NCI-H526 (cell line): ENCODE measurements at regions not wholly inside any gene's neighbourhood (a gene's known extent, or its start where the extent isn't known, plus 50 kb on each side); places are given as distances from the start of the nearest gene placed in this dataset.
"Not testable (repeated sequence)": the region's sequence is repeated elsewhere in the genome, so short reads cannot be mapped to it uniquely, and the experiment has no call there.

Source experiments
- DNase-seq, 2 experiments: peaks; one replicate each; lab custom pipeline; 2025; lab: John Stamatoyannopoulos, UW

- DNase-seq, result no peak
Measured at GRCh38 chr4:124105212-124105611, 607.3 kb downstream of the ANKRD50 start.

DNA sequence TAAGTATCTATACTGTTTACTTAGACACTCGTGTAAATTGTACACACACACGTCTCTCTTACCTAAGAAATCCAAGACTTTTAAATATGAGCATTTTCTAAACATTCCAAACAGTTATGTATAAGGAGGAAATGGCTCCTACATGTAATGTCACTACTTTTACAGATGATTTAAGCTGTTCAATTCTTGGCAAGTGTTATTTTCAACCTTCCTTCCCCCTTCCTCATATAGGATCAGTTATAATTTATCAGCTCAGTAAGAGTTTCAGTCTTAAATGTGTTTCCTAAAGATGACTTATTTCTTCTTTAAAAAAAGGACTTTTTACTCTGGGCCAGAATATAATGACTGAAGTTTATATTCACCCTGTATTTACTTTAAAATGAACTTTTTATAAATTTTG lies 601.1 kb downstream of the ANKRD50 start:
- no peak for DNase-seq

DNA sequence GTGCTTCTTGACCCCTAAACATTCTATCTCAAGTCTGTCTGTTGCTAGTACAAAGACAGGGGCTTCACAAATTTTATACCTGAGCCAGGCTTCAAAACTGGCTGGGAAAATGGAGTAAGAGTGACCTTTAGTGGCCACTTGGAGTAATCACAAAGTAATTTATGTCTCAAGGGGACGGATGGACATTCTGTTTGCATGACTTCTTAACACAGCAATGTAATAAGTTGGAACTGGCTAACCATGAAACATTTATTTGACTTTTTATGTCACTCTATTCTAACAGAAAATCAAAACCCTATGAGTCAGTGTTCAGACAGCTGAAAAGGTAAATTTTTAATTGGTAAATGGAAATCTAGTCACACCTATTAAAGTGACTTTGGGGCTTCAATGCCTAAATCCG lies 600.6 kb downstream of the ANKRD50 start:
- DNase-seq, result peak; percentile 54 to 71

DNA sequence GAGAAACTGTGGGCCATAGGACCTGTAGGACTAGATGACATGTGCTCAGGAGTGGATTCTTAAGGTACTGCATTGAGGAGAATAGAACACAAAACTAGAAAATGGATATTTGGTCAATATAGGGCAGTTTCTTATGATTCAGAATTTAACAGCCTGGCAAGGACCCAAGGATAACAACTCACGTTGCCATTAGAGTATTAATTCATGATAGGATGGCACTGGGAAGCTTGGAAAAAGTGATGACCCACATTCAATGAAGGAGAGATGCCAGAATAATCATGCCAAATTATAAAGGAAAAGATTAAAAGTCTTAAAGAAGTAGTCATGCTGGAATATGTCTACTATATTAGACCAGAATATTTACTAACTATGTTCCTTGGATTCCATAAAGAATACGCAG lies 594.5 kb downstream of the ANKRD50 start:
- no peak for DNase-seq

DNA sequence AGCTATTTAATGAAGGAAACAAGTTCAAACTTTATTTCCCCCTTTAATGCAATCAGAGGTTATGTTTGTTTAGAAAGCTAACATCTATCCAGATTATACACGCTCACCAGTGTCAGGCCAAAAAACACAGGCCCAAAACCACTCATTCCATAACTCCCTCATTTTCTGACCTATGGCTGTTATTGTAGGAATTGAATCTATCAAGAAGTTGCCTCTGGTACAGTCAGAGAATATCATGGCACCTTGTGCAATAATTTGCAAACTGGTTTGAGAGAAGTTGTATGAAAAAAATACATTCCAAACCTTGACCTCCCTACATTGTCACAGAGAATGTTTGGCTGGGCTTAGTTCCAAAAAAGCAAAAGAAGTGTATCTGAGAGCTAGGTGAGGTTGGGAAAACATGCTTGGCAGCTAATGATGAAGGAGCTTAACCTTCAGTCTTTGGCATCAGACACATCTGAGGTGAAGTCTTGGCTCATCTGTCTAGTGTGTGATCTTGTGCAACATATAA lies 591.0 kb downstream of the ANKRD50 start:
- no peak for DNase-seq

GRCh38 chr4:124123181-124123580 lies 589.4 kb downstream of the ANKRD50 start:
- DNase-seq, result no peak

DNA sequence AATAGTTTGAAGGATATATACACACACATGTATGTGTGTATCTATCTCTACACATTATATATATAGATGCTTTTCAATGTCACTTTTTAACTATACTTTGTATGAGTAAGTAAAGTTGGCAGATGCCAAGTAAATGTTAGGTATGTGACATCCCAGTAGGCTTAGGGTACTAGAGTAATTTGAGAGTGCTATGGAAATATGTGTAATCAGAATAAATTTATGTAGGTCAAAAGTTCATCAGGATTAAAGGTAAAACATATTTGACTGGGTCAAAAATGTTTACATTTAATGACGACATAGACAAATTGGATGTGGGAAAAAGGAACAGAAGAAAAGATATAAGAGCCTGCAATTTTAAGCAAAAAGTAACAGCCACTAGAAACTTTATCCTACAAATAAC lies 588.8 kb downstream of the ANKRD50 start:
- no peak for DNase-seq

DNA sequence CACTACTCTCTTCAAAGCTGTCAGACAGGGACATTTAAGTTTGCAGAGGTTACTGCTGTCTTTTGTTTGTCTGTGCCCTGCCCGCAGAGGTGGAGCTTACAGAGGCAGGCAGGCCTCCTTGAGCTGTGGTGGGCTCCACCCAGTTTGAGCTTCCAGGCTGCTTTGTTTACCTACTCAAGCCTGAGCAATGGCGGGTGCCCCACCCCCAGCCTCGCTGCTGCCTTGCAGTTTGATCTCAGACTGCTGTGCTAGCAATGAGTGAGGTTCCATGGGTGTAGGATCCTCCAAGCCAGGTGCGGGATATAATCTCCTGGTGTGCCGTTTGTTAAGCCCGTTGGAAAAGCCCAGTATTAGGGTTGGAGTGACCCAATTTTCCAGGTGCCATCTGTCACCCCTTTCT lies 581.2 kb downstream of the ANKRD50 start:
- not testable (repeated sequence) for DNase-seq

- DNase-seq, result no peak
Measured at GRCh38 chr4:124132161-124132560, 580.4 kb downstream of the ANKRD50 start.

DNA sequence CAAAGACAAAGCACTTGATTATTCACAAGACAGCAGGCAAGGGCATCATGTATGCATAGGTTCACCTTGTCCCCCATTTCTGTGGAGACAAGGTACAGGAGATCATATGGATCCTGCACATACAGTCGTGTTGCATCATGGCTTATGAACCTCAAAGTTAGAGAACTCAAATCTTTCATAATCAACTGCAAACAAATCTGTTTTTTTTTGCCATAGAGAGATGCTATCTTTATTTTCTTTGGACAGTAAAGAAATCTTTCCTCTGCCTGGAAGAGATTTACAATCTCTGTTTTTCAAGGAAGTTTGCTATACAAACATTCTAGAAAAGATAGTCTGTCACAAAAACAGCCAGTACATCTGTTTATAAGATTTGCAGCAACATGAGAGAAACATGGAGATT lies 578.8 kb downstream of the ANKRD50 start:
- DNase-seq, result no peak

- no peak for DNase-seq
Measured at GRCh38 chr4:124135409-124135813, 577.1 kb downstream of the ANKRD50 start.

DNA sequence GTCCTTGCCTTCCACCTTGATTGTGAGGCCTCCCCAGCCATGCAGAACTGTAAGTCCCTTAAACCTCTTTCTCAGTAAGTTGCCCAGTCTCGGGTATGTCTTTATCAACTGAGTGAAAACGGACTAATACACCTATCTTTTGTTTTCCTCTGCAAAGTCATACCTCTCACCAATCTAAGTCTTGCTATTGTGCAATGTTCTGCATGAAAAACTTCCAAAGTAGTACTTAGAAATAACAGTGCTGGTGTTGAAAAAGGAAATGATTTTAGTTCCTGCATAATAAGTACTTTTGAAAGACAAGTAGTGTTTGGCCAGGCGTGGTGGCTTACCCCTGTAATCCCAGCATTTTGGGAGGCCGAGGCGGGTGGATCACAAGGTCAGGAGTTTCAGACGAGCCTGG lies 573.5 kb downstream of the ANKRD50 start:
- DNase-seq, result no peak

GRCh38 chr4:124143632-124144031 lies 568.9 kb downstream of the ANKRD50 start:
- no peak for DNase-seq

- no peak for DNase-seq
Measured at GRCh38 chr4:124144238-124144654, 568.3 kb downstream of the ANKRD50 start.

DNA sequence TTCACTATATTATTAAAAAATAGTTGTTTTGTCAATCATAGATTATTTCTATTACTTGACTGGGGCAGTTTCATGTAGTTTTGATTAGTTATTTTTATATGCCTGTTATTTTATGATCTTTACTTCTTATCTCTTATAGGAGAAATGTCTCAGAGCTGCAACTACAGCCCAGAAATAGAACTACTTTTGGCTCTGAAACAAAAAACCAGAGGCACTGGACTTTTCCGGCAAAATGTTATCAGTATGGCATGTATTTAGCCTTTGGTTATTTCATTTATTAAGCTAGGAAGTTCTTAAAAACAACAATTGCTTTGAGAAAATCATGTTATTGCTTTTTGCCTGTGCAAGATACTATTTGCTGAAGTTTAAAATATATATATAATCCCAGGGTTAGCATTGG lies 566.5 kb downstream of the ANKRD50 start:
- DNase-seq, result no peak

GRCh38 chr4:124151031-124151430 lies 561.5 kb downstream of the ANKRD50 start:
- DNase-seq, result no peak

DNA sequence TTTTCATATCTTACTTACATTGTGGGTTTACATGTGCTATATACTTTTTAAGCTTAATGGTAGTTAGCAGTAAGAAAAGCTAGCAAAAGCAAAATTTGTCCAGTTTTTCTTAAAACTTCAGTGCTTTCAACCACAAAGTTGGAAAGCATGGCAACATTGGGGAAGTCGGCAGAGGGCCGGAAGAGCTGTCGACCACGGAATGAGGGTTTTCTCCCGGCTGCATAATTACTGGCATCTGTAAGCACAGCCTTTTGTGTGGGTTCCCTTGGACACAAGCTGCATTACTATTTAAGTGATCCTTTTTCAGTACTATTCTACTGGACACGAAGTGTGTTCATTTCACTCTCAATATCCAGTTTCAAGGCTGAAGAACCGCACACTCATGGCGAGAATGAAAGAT lies 560.4 kb downstream of the ANKRD50 start:
- no peak for DNase-seq

DNA sequence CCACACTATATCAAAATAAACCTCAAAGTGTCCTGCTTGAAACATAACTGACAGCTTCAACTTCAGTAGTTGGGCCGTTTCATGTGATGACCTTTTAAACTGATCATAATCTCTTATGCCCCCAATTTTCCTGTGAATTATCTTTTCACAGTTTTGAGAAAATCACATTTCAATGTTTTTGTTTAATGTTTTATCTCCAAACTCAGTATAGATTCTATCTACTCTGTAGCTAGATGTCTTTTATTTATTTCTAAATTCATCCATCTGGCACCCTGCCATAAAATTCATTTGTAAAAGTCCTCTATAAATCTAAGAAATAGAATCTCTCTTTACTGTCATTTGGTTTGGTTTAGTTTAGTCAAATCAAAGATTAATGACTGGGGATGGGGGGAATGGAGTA lies 557.3 kb downstream of the ANKRD50 start:
- no peak for DNase-seq

DNA sequence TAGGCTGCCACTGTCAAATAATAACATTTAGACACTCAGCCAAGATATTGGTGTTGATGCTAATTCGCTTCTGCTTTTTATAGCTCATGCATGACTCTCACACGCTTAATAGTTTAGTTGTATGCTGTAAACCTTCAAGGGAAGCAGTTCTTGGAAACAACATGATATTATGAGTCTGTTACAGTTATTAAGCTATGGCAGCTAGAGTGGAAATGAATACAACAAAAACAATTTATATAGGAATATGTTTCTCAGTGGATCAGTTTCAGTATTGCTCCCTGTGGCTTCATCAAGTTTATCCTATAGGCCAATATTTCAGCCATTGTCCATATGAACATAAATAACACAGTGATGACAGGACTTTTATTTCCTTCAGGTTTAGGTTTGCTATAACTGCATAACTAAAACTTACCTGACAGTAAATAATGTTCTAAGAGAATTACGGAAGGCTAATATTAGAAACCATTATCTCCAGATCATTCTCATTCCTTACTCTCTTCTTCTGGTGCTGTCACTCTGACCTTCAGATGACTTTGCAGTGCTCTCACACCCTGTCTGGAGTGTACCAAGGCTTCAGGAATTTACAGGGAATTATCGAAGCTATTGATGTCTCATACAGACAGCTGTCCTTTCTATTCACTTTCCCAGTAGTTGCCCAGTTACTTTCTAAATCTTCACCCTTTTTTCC lies 555.0 kb downstream of the ANKRD50 start:
- no peak for DNase-seq

GRCh38 chr4:124163401-124163800 lies 549.1 kb downstream of the ANKRD50 start:
- DNase-seq, result no peak

GRCh38 chr4:124167602-124168001 lies 544.9 kb downstream of the ANKRD50 start:
- no peak for DNase-seq

DNA sequence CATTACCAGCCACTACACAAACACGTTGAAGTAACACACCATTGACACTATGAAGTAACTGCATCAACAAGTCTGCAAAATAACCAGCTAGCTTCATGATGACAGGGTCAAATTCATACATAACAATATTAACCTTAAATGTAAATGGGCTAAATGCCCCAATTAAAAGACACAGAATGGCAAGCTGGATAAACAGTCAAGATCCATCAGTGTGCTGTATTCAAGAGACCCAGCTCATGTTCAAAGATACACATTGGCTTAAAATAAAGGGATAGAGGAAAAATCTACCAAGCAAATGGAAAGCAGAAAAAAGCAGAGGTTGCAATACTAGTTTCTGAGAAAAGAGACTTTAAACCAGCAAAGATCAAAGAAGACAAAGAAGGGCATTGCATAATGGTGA lies 543.0 kb downstream of the ANKRD50 start:
- not testable (repeated sequence) for DNase-seq

DNA sequence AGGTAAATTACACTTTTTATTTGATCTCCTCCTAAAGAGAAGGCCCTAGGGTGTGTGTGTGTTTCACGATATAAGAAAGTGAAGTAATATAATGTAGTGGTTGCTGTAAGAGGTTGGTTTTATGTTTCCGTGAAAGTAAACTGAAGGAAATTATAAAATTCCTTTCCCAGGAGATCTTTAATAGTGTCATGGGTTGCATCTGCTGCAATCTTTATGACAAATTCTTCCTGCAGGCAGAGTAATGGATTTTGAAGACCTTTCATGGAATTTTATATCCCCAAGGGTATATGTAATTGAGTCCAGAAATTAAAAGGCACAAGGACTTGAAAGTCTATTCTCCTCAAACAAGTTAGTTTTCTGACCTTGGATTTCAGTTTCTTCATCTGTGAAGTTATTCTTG lies 538.6 kb downstream of the ANKRD50 start:
- no peak for DNase-seq
